ENCODE measurements at regions not wholly inside any gene's neighbourhood (a gene's known extent, or its start where the extent isn't known, plus 50 kb on each side); places are given as distances from the start of the nearest gene placed in this dataset.

- no peak overlapping the region for H2BK12ac ChIP-seq (ENCODE audit: low read depth, low read length)
- no peaks in the 10 kb centered on the region for H4K20me1 ChIP-seq (replicated peaks in 1 of 2; ENCODE audit: control insufficient read depth in 1 of 2, insufficient read depth in 2 of 2, low read length in 2 of 2)
- H3K9ac ChIP-seq (replicated peaks in 1 of 4; ENCODE audit: extremely low read depth in 1 of 4, low read depth in 3 of 4, low read length in 3 of 4), result no peak overlapping the region
- no peak overlapping the region for H2BK15ac ChIP-seq (ENCODE audit: low read length)
- H3K23me2 ChIP-seq (ENCODE audit: low read depth, low read length), result no peaks in the 10 kb centered on the region; the same call in 1 of the 2 replicates
- no peak overlapping the region for H3K56ac ChIP-seq (replicated peaks; ENCODE audit: insufficient read length, low read depth, low read length)
- H3K4me3 ChIP-seq (ENCODE audit: extremely low read depth in 1 of 4, insufficient read depth in 2 of 4, low read depth in 3 of 4, low read length in 4 of 4), result no peak overlapping the region
- no peak overlapping the region for H3K14ac ChIP-seq (ENCODE audit: insufficient read length)
- H3K27ac ChIP-seq (ENCODE audit: low read depth, low read length), result no peak overlapping the region
- no peak overlapping the region for H2BK120ac ChIP-seq (replicated peaks; ENCODE audit: low read depth, low read length)
- H3K9me3 ChIP-seq (ENCODE audit: insufficient read depth in 2 of 2, low read depth in 1 of 2, low read length in 1 of 2), result peaks cover 7 to 10% of the 10 kb centered on the region in 2 experiments; a peak in 2 of 4 replicates
- H3K27me3 ChIP-seq (replicated peaks in 1 of 4; ENCODE audit: control insufficient read depth in 3 of 4, extremely low read depth in 1 of 4, insufficient read depth in 3 of 4, low read length in 3 of 4), result no peaks in the 10 kb centered on the region
- ChIA-PET POLR2A (ENCODE audit: partially characterized antibody) (no interaction called here), CTCF (ENCODE audit: partially characterized antibody) (no interaction called here)
- no peak overlapping the region for H3K23ac ChIP-seq (ENCODE audit: insufficient read length)
- no peak overlapping the region for H2AFZ ChIP-seq (ENCODE audit: low read length)
- no peak overlapping the region for H4K8ac ChIP-seq (ENCODE audit: extremely low read depth, insufficient read depth, low read length)
- FAIRE-seq (no peak), DNase-seq (ENCODE audit: low read depth in 1 of 2, low spot score in 2 of 2) (no peak)
- no peak overlapping the region for H3K4me2 ChIP-seq (ENCODE audit: insufficient read depth in 1 of 2, low read depth in 2 of 2, low read length in 2 of 2)
- no peak overlapping the region for H2AK5ac ChIP-seq (ENCODE audit: low read depth, low read length)
- no peak overlapping the region for H2BK5ac ChIP-seq (ENCODE audit: low read depth, low read length)
- 94% methylated on average over 5 of the region's 5 CpGs; no CpG with 5 or more reads in 1 of the 2 experiments for WGBS, 2 experiments (ENCODE audit: extremely low coverage in 1 of 2, insufficient coverage in 1 of 2, insufficient read length in 1 of 2, insufficient replicate concordance in 2 of 2, low coverage in 1 of 2, low lambda C conversion rate in 2 of 2, missing lambda C conversion rate in 1 of 2)
- H4K91ac ChIP-seq (replicated peaks; ENCODE audit: insufficient read length, low read length), result no peak overlapping the region
- no peak overlapping the region for H3K4ac ChIP-seq (replicated peaks; ENCODE audit: insufficient read length, low read depth, low read length)
- no peak overlapping the region for H3K18ac ChIP-seq (ENCODE audit: extremely low read depth, low read length)
- no peak overlapping the region for H4K5ac ChIP-seq (ENCODE audit: insufficient read length, low read depth, low read length)
- H3K79me2 ChIP-seq (ENCODE audit: control insufficient read depth in 1 of 2, insufficient read depth in 2 of 2, low read length in 2 of 2), result no peaks in the 10 kb centered on the region
- H3K79me1 ChIP-seq (ENCODE audit: low read depth, low read length), result no peaks in the 10 kb centered on the region
- TF ChIP-seq TBP (IDR thresholded peaks at IDR 0.05; ENCODE audit: low read depth, low read length), result no peak
- no peak for TF ChIP-seq ATF3 (IDR thresholded peaks at IDR 0.05; ENCODE audit: insufficient read depth, low read depth, low read length)
- TF ChIP-seq POLR2A (IDR thresholded peaks at IDR 0.05; ENCODE audit: control extremely low read depth in 1 of 2, low read depth in 2 of 2, low read length in 2 of 2), result no peak
- TF ChIP-seq RXRA (IDR thresholded peaks at IDR 0.05; ENCODE audit: insufficient read depth, low read depth, low read length), result no peak
- no peak for TF ChIP-seq TAF7 (optimal IDR thresholded peaks at IDR 0.05; ENCODE audit: borderline replicate concordance, low read depth, low read length)
- TF ChIP-seq JUND (IDR thresholded peaks at IDR 0.05; ENCODE audit: low read length), result no peak
- TF ChIP-seq RBBP5 (IDR thresholded peaks at IDR 0.05; ENCODE audit: borderline replicate concordance, low read depth, low read length), result no peak
- no peak for TF ChIP-seq CHD2 (IDR thresholded peaks at IDR 0.05; ENCODE audit: low read length)
- no peak for TF ChIP-seq FOSL1 (IDR thresholded peaks at IDR 0.05; ENCODE audit: insufficient read depth, low read depth, low read length)
- TF ChIP-seq MAX (IDR thresholded peaks at IDR 0.05), result no peak
- no peak for TF ChIP-seq SP4 (IDR thresholded peaks at IDR 0.05; ENCODE audit: low read length)
- no peak for TF ChIP-seq SAP30 (IDR thresholded peaks at IDR 0.05; ENCODE audit: insufficient read depth, insufficient replicate concordance, low read length)
- no peaks in the 10 kb centered on the region for H3K4me1 ChIP-seq (replicated peaks in 1 of 4; ENCODE audit: control insufficient read depth in 3 of 4, insufficient read depth in 4 of 4, low read length in 3 of 4)
- H2BK20ac ChIP-seq (ENCODE audit: low read length), result no peak overlapping the region
- H3K36me3 ChIP-seq (ENCODE audit: control insufficient read depth in 2 of 4, insufficient read depth in 4 of 4, low read length in 3 of 4), result no peaks in the 10 kb centered on the region
Observed at GRCh38 chr21:22364163-22364562, 1366.0 kb downstream of the NCAM2 start.

All from H1 (cell line).